HT1080 (cell line): ENCODE measurements at regions not wholly inside any gene's neighbourhood (a gene's known extent, or its start where the extent isn't known, plus 50 kb on each side); places are given as distances from the start of the nearest gene placed in this dataset.

ENCODE experiments used
- DNase-seq: peaks from one replicate; pipeline ENCODE4 v3.0.0-alpha.2; 2015; ENCODE audit warnings: low read depth

DNA sequence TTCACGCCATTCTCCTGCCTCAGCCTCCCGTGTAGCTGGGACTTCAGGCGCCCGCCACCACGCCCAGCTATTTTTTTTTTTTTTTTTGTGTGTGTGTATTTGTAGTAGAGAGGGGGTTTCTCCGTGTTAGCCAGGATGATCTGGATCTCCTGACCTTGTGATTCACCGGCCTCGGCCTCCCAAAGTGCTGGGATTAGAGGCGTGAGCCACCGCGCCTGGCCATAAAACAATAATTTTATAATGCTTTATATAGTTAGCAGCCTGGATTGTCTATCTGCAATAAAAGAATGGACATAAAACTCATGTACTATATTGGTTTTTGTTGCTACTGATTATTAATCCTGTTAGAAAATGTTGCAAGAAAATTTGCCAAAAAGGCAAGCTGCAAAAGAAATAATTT, 195.9 kb upstream of the BANK1 start:
- no peak for DNase-seq

- no peak for DNase-seq
Observed at GRCh38 chr4:101593666-101594065, 196.9 kb upstream of the BANK1 start.

GRCh38 chr4:101584306-101584705, 206.2 kb upstream of the BANK1 start:
- DNase-seq: no peak

DNA sequence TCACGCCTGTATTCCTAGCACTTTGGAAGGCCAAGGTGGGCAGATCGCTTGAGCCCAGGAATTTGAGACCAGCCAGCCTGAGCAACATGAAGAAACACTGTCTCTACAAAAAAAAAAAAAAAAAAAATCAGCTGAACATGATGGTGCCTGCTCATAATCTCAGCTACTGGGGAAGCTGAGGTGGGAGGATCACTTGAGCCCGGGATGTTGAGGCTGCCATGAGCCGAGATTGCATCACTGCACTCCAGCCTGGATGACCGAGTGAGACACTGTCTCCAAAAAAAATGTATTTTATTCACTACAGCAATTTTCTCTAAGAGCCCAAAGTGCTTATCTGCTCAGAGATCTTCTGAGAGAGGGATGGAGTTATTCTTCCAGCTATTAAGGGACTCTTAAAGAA, 215.8 kb upstream of the PPP3CA start:
- DNase-seq: no peak

DNA sequence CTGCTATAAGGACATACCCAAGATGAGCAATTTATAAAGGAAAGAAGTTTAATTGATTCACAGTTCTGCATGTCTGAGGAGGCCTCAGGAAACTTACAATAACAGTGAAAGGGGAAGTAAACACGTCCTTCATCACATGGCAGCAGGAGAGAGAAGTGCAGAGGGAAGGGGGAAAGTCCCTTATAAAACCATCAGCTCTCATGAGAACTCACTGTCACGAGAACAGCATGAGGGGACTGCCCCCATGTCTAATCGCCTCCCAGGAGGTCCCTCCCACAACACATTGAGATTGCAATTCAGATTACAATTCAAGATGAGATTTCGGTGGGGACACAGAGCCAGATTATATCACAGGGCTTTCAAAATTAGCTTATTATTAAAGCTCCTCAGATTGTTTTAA, 209.5 kb upstream of the PPP3CA start:
- DNase-seq: no peak

- DNase-seq: no peak
Observed at GRCh38 chr4:101555341-101555880, 208.1 kb upstream of the PPP3CA start.

- no peak for DNase-seq
Observed at GRCh38 chr4:101540336-101540735, 193.0 kb upstream of the PPP3CA start.

- DNase-seq: no peak
Observed at GRCh38 chr4:101528526-101528925, 181.2 kb upstream of the PPP3CA start.

DNA sequence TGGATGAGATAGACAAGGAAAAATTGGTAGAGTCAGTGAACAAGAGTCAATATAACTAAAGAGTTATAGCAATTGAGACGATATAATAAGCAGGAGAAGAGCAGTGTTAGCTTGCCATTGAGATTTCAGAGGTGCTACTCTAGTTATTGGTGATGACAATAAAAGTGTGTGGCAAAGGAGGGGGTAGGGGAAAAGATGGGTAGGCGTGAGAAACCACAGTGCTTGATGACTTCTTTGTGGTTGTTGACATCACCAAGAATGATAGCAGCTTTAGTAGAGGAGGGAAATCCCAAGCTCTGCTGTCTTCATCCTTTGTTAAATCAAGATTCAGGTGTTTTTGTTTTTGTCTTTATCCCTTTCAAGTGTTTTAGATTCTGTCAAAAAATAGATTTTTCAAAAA, 179.9 kb upstream of the PPP3CA start:
- peak; percentile 9 for DNase-seq

DNA sequence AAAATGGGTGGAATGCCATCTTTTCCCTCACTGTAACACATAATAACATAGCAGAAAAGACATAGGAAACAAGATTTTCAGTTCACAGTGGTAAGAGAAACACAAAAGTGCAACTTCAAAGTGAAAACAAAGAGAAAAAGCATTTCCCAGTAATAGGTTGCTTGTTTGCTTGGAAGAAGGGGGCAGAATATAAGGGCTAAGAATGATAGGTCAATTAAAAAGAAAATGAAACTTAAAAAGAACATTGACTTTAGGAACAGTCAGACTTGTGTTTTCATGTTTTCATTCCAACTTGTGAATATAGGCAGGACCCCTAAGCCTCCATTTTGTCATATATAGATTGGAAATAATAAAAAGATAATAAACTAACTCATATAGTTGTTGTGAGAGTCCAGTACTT, 168.2 kb upstream of the PPP3CA start:
- no peak for DNase-seq

DNA sequence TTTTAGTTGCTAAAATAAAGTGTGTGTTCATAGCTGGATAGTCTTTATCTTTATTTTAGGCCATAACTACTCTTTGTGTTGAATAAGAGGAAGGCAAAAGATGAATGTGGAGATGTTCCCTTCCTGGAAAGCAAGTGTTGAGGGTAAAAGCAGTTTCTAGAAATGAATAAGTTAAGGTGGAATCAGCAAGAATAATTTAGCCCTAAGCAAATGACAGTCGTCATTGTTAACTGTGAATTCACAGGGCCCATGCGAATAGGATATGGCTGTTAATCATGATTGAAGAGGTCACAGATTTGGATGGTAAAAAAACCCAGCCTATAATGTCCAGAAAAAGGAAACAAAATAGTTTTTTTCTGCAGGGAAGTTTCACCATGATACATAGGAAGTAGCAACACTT, 167.8 kb upstream of the PPP3CA start:
- no peak for DNase-seq

DNA sequence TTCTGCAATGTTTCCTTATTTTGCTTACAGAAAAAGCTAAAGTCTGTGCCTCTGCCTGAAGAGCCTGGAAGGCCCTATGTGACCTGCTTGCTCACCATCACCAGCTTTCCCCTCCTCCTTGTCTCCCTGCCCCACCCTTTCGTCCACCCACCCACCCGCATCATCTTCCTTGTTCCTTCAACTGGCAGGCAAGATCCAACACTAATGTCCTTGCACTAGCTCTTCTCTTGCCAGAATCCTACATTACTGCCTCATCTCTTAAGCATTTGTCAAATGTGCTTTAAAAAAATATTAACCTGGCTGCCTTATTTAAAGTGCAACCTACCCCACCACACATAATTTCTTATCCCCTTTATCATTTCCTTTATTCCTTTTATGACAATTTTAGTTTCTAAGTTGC, 165.1 kb upstream of the PPP3CA start:
- DNase-seq: no peak

GRCh38 chr4:101501421-101501820, 154.1 kb upstream of the PPP3CA start:
- DNase-seq: no peak

- DNase-seq: peak; percentile 8
Observed at GRCh38 chr4:101500742-101501141, 153.4 kb upstream of the PPP3CA start.

GRCh38 chr4:101475246-101475645, 127.9 kb upstream of the PPP3CA start:
- no peak for DNase-seq

DNA sequence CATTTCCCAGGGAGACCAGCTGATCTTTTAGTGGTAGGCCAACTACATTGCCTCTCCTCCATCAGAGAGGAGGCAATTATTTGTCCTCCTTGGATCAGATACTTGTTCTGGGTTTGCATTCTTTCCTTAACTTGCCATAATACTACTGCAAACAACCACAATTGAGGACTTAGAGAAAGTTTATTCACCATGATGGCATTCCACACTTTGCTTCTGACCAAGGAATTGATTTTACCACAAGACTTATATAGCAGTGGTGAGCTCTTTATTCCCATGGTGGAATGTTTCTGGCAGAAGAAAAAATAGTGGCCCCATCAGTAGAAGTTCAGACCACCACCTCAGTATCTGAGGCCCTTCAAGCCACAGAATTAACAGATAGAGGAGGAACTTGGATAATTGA, 123.9 kb upstream of the PPP3CA start:
- no peak for DNase-seq

DNA sequence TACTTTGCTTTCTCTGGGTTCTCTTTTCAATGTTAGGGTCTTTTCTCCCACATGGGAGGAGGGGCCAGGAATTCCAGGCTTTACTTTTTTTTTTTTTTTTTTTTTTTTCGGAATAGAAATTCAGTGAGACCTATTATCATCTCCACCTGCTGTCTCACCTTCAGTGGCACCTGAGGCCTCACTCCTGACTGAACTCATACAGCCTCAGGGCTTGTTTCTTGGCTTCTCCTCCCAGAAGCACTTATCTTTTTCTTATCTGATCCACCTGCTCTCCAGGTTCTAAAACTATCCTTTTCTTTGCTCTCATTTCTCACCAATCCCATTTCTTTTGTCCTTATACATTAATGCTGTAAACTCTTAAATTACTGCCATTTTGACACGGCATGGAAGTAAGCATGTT, 117.3 kb upstream of the PPP3CA start:
- DNase-seq: no peak

DNA sequence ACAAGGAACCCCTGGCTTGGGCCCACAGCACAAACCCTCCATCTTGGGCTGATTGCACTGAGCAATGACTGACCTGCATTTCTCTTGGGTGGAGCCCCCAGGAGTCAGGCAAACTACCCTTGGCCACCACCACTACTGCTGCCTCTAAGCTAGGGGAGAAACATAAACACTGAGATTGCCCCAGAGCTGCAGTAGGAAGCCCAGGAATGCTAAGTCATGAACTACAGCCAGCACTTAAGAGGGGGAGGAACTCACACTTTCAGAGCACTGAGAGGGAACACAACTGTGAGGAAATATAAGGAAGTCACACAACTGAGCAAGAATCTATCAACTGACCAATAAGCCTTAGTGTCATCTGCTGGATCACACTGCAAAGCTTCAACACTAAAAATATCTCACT, 111.6 kb upstream of the PPP3CA start:
- DNase-seq: no peak

GRCh38 chr4:101458473-101458872, 111.1 kb upstream of the PPP3CA start:
- no peak for DNase-seq

- DNase-seq: no peak
Observed at GRCh38 chr4:101451086-101451485, 103.8 kb upstream of the PPP3CA start.

DNA sequence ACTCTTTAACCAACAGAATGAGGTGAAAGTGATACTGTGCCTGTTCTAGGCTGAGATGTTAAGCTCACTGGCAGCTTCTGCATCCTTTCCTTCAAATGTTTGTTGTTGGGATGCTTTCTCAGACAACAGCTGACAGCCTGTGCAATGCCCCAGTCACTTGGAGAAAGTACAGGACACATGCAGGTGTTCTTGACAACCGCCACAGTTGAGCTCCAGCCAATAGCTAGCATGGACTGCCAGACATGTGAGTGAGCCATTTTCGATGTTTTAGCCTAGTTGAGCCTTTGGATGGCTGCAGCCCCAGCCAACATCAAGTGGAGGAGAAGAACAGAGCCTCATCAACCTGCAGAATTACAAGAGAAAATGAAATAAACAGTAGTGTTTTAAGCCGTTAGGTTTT, 94.1 kb upstream of the PPP3CA start:
- no peak for DNase-seq

DNA sequence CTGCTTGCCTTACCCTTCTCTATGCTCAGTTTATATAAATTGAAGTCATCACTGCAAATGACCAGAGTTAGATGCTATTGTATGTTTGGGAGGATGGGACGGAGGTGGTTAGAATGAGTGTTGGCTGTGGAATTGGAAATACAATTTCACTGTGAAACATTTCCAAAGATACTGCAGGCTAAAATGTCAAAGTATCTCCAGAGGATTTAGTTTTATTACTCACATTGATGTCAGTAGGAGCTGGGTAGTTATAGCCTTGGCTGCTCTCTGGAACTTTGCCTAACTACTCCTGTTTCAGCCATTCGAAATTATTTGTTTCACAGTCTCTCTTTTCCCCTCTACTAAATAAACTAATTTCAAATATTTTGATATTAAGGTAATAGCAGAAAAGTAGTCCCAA, 92.6 kb upstream of the PPP3CA start:
- no peak for DNase-seq

GRCh38 chr4:101421386-101421785, 74.1 kb upstream of the PPP3CA start:
- DNase-seq: no peak

DNA sequence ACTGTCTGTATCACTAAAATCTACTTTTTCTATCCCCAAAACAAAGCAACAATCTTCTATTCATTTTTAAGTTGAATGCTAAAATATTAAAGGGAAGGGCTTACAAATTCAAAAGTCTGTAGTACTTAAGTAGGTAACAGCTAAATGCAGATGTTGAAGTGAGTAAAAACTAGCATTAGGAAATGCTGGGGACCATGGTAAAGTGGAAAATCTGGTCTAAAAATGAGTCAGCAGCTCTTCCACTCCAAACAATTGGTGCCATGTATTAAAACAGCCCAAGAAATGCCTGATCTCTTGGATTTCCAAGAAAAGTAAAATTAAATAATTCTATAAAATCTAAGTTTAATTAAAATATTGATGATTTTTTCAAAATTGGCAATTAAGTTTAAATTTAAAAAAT, 73.3 kb upstream of the PPP3CA start:
- DNase-seq: no peak
